Epithelial cell of proximal tubule (primary cell): ENCODE measurements at regions not wholly inside any gene's neighbourhood (a gene's known extent, or its start where the extent isn't known, plus 50 kb on each side); places are given as distances from the start of the nearest gene placed in this dataset.

Experiments
- DNase-seq: peaks from one replicate; pipeline ENCODE4 v3.0.0-alpha.2; 2011; ENCODE audit warnings: low read depth
- H3K4me3 ChIP-seq: 2 replicates; pipeline ENCODE4 v1.5.1; 2011; ENCODE audit warnings: low read depth, mild to moderate bottlenecking, low read length
- CTCF ChIP-seq: conservative IDR thresholded peaks from 2 replicates; pipeline ENCODE4 v1.5.1; 2012; ENCODE audit warnings: low read depth, mild to moderate bottlenecking, low read length

- no peak overlapping the region for H3K4me3 ChIP-seq
- no peak for DNase-seq
- TF ChIP-seq CTCF = no peak
Observed at GRCh38 chr5:30620481-30621085, 572.9 kb upstream of the CDH6 start.

DNA sequence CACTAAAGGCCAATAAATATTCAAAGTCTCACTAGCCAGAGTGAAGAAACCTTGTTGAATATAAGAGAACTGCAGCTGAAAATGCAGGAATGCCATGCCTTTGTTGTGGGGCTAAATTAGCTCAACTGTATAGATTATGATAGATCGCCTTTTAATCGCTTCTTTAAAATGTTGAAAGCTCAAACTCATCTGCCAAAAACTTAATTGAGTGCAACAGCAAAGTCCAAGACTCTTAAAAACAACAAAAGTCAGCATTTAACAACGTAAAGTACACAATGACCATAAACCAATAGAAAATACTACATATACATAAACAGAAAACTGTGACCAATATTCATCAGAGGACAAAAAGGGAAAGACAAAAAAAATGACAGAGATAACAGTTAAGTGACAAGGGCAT is 585.0 kb upstream of the CDH6 start:
- TF ChIP-seq CTCF = no peak
- no peak for DNase-seq
- H3K4me3 ChIP-seq = no peak overlapping the region

DNA sequence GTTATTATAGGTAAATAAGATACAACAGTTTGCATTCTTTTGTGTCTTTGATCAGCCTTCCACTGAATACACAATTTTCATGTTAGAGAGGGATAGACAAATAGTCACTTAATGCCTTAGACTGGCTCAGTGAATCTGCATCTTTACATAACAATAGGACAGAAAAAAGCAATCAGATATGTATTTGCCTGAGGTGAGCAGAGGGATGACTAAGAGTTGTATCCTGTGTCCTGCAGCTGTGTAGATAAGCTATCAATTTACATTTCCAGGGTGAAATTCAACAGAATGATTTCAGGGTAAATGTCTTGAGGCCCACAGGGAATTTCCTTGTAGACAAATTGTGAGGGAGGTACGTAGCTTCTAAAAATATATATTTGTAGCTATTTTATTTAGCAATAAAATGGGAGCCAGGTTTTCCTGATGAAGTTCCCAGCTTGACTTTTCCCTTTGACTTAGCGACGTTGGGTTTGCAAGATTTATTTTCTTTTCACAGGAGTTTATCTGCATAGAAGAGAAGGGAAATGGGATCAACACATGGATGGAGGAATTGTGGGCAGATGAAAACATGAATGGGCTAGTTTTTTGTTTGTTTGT is 586.1 kb upstream of the CDH6 start:
- no peak for TF ChIP-seq CTCF
- H3K4me3 ChIP-seq = no peak overlapping the region
- DNase-seq = no peak

- TF ChIP-seq CTCF = no peak
- H3K4me3 ChIP-seq = no peak overlapping the region
- no peak for DNase-seq
Observed at GRCh38 chr5:30605693-30606268, 587.7 kb upstream of the CDH6 start.

- no peak for DNase-seq
- no peak overlapping the region for H3K4me3 ChIP-seq
- no peak for TF ChIP-seq CTCF
Observed at GRCh38 chr5:30604648-30605262, 588.7 kb upstream of the CDH6 start.

- TF ChIP-seq CTCF = no peak
- no peak for DNase-seq
- H3K4me3 ChIP-seq = no peak overlapping the region
Observed at GRCh38 chr5:30600892-30601291, 592.6 kb upstream of the CDH6 start.
